ENCODE measurements at regions not wholly inside any gene's neighbourhood (a gene's known extent, or its start where the extent isn't known, plus 50 kb on each side); places are given as distances from the start of the nearest gene placed in this dataset.

GRCh38 chr4:138805736-138806135 lies 209.8 kb upstream of the NOCT start:
- TF ChIP-seq EZH2 (optimal IDR thresholded peaks at IDR 0.05; ENCODE audit: low read depth, low read length) = no peak
- TF ChIP-seq, protein P1, sequence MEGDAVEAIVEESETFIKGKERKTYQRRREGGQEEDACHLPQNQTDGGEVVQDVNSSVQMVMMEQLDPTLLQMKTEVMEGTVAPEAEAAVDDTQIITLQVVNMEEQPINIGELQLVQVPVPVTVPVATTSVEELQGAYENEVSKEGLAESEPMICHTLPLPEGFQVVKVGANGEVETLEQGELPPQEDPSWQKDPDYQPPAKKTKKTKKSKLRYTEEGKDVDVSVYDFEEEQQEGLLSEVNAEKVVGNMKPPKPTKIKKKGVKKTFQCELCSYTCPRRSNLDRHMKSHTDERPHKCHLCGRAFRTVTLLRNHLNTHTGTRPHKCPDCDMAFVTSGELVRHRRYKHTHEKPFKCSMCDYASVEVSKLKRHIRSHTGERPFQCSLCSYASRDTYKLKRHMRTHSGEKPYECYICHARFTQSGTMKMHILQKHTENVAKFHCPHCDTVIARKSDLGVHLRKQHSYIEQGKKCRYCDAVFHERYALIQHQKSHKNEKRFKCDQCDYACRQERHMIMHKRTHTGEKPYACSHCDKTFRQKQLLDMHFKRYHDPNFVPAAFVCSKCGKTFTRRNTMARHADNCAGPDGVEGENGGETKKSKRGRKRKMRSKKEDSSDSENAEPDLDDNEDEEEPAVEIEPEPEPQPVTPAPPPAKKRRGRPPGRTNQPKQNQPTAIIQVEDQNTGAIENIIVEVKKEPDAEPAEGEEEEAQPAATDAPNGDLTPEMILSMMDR (IDR thresholded peaks at IDR 0.05; ENCODE audit: low read length) = no peak
